ENCODE measurements at regions not wholly inside any gene's neighbourhood (a gene's known extent, or its start where the extent isn't known, plus 50 kb on each side); places are given as distances from the start of the nearest gene placed in this dataset.

DNA sequence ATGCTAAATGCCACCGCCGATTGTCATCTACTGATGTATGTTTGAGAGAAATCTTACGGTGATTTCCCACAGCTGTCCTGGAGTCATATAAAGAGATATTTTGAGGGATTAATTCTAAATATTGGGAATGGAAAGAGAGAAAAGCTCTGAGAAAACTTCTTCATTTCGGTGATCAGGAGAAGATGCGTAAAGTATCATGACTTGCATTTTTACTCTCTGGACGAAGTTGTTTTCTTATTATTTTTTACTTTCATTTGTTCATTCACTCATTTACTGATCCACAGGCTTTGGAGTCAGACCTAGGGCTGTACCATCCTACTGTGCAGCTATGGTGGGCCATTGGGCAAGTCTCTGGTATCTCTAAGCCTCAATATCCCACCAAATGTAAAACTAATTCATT lies 58.4 kb upstream of the RUNX1 start:
- Histone ChIP-seq H3K4me3 (ENCODE audit: low read length) (no peak overlapping the region), H3K27ac (ENCODE audit: low read length) (no peak overlapping the region), H3K9me3 (ENCODE audit: control insufficient read depth, low read length) (no peaks in the 10 kb centered on the region), H3K27me3 (ENCODE audit: control insufficient read depth, insufficient read depth) (no peaks in the 10 kb centered on the region), H3K4me1 (ENCODE audit: control insufficient read depth, insufficient read depth, low read length) (no peaks in the 10 kb centered on the region)
- WGBS: 86% methylated on average over 6 of the region's 6 CpGs
- no peak for ATAC-seq
- no peak for DNase-seq
- intact Hi-C loops (cut with DNase I): no loop called here

DNA sequence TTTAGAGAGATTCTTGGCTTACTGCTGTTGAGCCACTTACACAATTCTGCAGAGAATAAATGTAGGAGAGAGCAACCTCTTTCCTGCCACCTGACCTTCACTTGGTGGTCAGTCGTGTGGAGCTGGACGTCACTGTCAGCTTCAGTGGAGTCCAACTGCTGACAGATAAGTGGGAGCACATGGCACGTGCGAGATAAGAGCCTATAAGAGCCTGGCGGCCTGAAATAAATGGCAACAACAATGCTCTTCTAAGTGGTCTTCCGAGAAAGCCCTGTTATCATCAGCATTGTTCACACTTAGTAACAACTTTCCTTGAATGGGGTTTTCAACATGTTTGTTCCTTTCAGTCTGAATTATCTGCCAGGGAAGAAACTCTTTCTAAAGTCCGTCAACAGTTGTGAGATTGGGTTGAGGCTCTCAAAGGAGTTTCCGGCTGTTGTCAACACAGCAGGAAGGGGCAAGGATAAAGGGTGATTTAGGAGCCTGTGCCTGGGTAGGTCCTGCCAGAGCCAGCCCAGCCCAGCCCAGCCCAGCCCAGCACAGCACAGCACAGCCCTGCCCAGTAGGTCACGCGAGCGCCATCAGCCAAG lies 57.2 kb upstream of the RUNX1 start:
- Histone ChIP-seq H3K27me3 (ENCODE audit: control insufficient read depth, insufficient read depth) (no peaks in the 10 kb centered on the region), H3K4me1 (ENCODE audit: control insufficient read depth, insufficient read depth, low read length) (no peaks in the 10 kb centered on the region), H3K4me3 (ENCODE audit: low read length) (no peak overlapping the region), H3K27ac (ENCODE audit: low read length) (no peak overlapping the region), H3K9me3 (ENCODE audit: control insufficient read depth, low read length) (no peaks in the 10 kb centered on the region)
- DNase-seq (peak; percentile 60 to 73 (median 61)), ATAC-seq (peak; percentile 92 to 96)
- WGBS: 19% methylated on average over 11 of the region's 11 CpGs
- intact Hi-C loops (cut with DNase I): no loop called here

DNA sequence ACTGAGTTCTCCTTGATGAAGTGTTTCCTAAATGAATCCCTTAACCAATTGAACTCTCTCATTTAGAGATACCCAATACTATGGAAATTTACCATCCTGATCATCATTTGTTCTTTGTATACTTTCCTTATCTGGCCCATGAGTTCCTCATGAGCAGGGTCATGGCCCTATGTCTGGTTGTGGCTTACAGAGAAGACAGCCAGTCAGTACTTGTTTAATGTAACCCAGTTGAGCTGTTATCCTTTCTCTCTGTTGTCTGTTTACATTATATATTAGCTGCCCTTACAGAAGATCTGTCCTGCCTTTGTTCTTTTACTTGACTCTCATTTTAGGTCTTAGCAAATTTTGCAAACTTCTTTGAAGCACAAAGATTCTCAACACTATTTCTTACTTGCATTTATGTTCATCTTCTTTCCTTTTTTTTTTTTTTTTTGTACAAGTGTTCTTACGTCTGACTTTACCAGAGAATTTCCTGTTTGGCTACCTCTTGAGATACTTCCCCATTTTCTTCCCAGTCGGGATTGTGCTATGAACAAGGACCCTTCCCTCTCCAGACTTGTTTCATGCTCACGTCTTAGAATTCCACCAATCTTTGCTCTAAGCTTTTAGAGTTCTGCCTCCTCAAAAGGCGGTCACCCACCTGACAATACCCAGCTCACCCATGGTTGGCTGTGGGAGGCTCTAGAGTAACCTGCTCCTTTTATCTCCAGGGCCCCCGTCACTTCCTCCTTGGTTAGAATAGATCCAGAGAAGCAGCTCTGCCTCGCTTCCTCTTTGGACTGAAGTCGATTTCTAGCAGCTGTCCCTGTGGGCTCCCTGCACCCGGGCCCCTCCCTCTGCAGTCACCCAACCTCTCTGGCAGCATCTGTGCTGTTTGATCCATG lies 53.6 kb upstream of the RUNX1 start:
- WGBS: 52% methylated on average over 8 of the region's 8 CpGs
- intact Hi-C loops (cut with DNase I): no loop called here
- Histone ChIP-seq H3K4me3 (ENCODE audit: low read length) (no peak overlapping the region), H3K27ac (ENCODE audit: low read length) (no peak overlapping the region), H3K27me3 (ENCODE audit: control insufficient read depth, insufficient read depth) (no peaks in the 10 kb centered on the region), H3K4me1 (ENCODE audit: control insufficient read depth, insufficient read depth, low read length) (no peaks in the 10 kb centered on the region), H3K9me3 (ENCODE audit: control insufficient read depth, low read length) (no peaks in the 10 kb centered on the region)
- DNase-seq: peak in 2 of 3 donors; percentile 61 to 68
- ATAC-seq: no peak

DNA sequence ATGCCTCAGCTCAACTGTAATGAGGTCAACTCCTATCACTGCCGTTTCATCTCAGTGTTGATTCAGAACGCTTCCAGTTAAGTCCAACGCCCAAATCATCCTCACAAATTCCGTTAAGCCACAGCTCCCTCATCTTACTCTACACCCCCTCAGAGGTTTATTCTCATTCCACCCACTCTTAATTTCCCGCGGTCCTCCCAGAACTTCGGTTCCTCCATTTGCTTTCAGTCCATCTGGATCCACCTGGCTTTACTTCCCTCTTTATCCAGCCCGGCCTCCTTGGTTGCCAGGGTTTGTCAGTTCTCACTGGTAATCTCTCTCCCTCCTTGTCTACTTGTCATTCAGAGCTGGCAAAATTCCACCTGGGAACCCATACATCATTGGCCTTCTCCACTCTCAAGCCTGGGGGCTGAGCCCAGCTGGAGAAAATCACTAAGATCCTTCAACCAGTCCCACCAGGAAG lies 51.3 kb upstream of the RUNX1 start:
- intact Hi-C loops (cut with DNase I): no loop called here
- Histone ChIP-seq H3K27ac (ENCODE audit: low read length) (no peak overlapping the region), H3K4me3 (ENCODE audit: low read length) (no peak overlapping the region), H3K4me1 (ENCODE audit: control insufficient read depth, insufficient read depth, low read length) (no peaks in the 10 kb centered on the region), H3K27me3 (ENCODE audit: control insufficient read depth, insufficient read depth) (no peaks in the 10 kb centered on the region), H3K9me3 (ENCODE audit: control insufficient read depth, low read length) (no peaks in the 10 kb centered on the region)
- peak in 1 of 2 donors; percentile 41 for ATAC-seq
- 54% methylated on average over 8 of the region's 8 CpGs for WGBS
- DNase-seq: peak in 1 of 3 donors; percentile 42

DNA sequence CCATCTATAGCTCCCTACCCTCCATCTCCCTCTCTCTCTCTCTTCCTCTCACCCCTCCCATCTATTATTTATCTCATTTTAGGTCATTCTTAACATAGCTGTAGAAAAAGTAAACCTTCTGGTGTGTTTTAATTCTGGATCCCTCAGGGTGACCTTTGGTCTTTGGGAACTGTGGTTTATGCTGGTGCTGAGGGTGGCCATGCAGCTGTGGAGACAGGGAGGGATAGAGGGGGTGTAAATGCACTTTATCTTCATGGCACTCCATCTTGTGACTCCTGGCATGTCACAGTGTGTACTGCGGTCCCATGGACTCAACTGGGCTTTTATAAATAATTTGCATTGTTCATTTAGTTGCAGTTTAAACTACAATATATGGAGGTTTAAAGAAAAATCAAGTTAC lies 50.2 kb upstream of the RUNX1 start:
- intact Hi-C loops (cut with DNase I): no loop called here
- no peak overlapping the region for H3K27ac ChIP-seq (ENCODE audit: low read length)
- whole genome bisulfite sequencing: 62% methylated on average over 1 of the region's 1 CpG
- ATAC-seq: no peak
- H3K27me3 ChIP-seq (ENCODE audit: control insufficient read depth, insufficient read depth): no peaks in the 10 kb centered on the region
- no peaks in the 10 kb centered on the region for H3K9me3 ChIP-seq (ENCODE audit: control insufficient read depth, low read length)
- DNase-seq: no peak
- H3K4me1 ChIP-seq (ENCODE audit: control insufficient read depth, insufficient read depth, low read length): no peaks in the 10 kb centered on the region
- H3K4me3 ChIP-seq (ENCODE audit: low read length): no peak overlapping the region

Small RNAs in the stretch of these regions (microRNA-seq; reads per million reads assigned to microRNA genes)
- gene MIR802: 0 reads per million in 2 donors
